Liver (tissue), 8 donors: ENCODE measurements at regions not wholly inside any gene's neighbourhood (a gene's known extent, or its start where the extent isn't known, plus 50 kb on each side); places are given as distances from the start of the nearest gene placed in this dataset.
"Not testable (repeated sequence)": the region's sequence is repeated elsewhere in the genome, so short reads cannot be mapped to it uniquely, and the experiment has no call there.

Experiments used
- DNase-seq: peaks from one replicate; pipeline ENCODE4 v3.0.0-alpha.2; 2017; ENCODE audit warnings: low spot score
- H3K27ac ChIP-seq, 2 donors: one replicate each; pipeline ENCODE4 v1.7.0; 2013; ENCODE audit warnings: inconsistent platforms in 2 of 2, low read length in 2 of 2, control low read depth in 1 of 2, low read depth in 1 of 2, mild to moderate bottlenecking in 1 of 2
- H3K27me3 ChIP-seq, 4 donors: one replicate each; pipeline versions ENCODE4 v1.6.1 to v1.7.0; 2013; ENCODE audit warnings: low read length in 3 of 4, inconsistent platforms in 1 of 4, mild to moderate bottlenecking in 1 of 4, moderate library complexity in 1 of 4; ENCODE audit not compliant: control insufficient read depth in 4 of 4, insufficient read depth in 4 of 4
- H3K36me3 ChIP-seq, 4 donors: one replicate each; pipeline versions ENCODE4 v1.6.1 to v1.7.0; 2013; ENCODE audit warnings: low read length in 3 of 4, mild to moderate bottlenecking in 3 of 4, low read depth in 1 of 4, moderate library complexity in 1 of 4; ENCODE audit not compliant: control insufficient read depth in 4 of 4, insufficient read depth in 3 of 4
- H3K4me1 ChIP-seq, 4 donors: one replicate each; pipeline versions ENCODE4 v1.6.1 to v1.7.0; 2013; ENCODE audit warnings: low read length in 3 of 4, mild to moderate bottlenecking in 3 of 4, moderate library complexity in 1 of 4; ENCODE audit not compliant: control insufficient read depth in 4 of 4, insufficient read depth in 4 of 4
- H3K4me3 ChIP-seq, 3 donors: one replicate each; pipeline versions ENCODE4 v1.6.1 to v1.7.0; 2013; ENCODE audit warnings: low read length in 3 of 3, control low read depth in 1 of 3, low read depth in 1 of 3, mild to moderate bottlenecking in 1 of 3
- H3K9ac ChIP-seq, 2 donors: one replicate each; pipeline ENCODE4 v1.7.0; 2013; ENCODE audit warnings: low read length in 2 of 2, mild to moderate bottlenecking in 2 of 2, moderate library complexity in 2 of 2, control low read depth in 1 of 2, low read depth in 1 of 2
- H3K9me3 ChIP-seq, 4 donors: one replicate each; pipeline versions ENCODE4 v1.6.1 to v1.7.0; 2013; ENCODE audit warnings: low read length in 3 of 4; ENCODE audit not compliant: control insufficient read depth in 4 of 4
- ATF3 ChIP-seq: IDR thresholded peaks from 2 replicates; pipeline ENCODE4 v1.6.1; 2016; ENCODE audit warnings: antibody characterized with exemption
- CTCF ChIP-seq: fragments of 150-350 bp; IDR thresholded peaks from 2 replicates; pipeline ENCODE4 v1.5.1; 2017; ENCODE audit warnings: improper control_type of control experiment, low read depth, low read length; ENCODE audit not compliant: missing input control
- EGR1 ChIP-seq, 2 donors: IDR thresholded peaks; 2 replicates each; pipeline ENCODE4 v1.6.1; 2016 to 2018; ENCODE audit warnings: antibody characterized with exemption in 2 of 2, low read depth in 2 of 2
- FOXA1 ChIP-seq: IDR thresholded peaks from 2 replicates; pipeline ENCODE4 v1.6.1; 2016; ENCODE audit warnings: antibody characterized with exemption
- FOXA2 ChIP-seq: IDR thresholded peaks from 2 replicates; pipeline ENCODE4 v1.6.1; 2016; ENCODE audit warnings: antibody characterized with exemption
- GABPA ChIP-seq, 2 donors: IDR thresholded peaks in 1 of 2; conservative IDR thresholded peaks in 1 of 2; 2 replicates each; pipeline ENCODE4 v1.6.1; 2016; ENCODE audit warnings: antibody characterized with exemption in 2 of 2, mild to moderate bottlenecking in 1 of 2, moderate library complexity in 1 of 2
- HNF4A ChIP-seq, 2 donors: conservative IDR thresholded peaks; 2 replicates each; pipeline ENCODE4 v1.6.1; 2016; ENCODE audit warnings: antibody characterized with exemption in 2 of 2, mild to moderate bottlenecking in 2 of 2
- HNF4G ChIP-seq: IDR thresholded peaks from 2 replicates; pipeline ENCODE4 v1.6.1; 2016; ENCODE audit warnings: antibody characterized with exemption
- JUND ChIP-seq, 2 donors: IDR thresholded peaks; 2 replicates each; pipeline ENCODE4 v1.6.1; 2016; ENCODE audit warnings: antibody characterized with exemption in 2 of 2
- MAX ChIP-seq: IDR thresholded peaks from 2 replicates; pipeline ENCODE4 v1.6.1; 2016; ENCODE audit warnings: antibody characterized with exemption
- NR2F2 ChIP-seq: IDR thresholded peaks from 2 replicates; pipeline ENCODE4 v1.6.1; 2016; ENCODE audit warnings: antibody characterized with exemption
- RAD21 ChIP-seq, 2 donors: IDR thresholded peaks; 2 replicates each; pipeline ENCODE4 v1.6.1; 2016; ENCODE audit warnings: antibody characterized with exemption in 2 of 2, mild to moderate bottlenecking in 2 of 2
- REST ChIP-seq: IDR thresholded peaks from 2 replicates; pipeline ENCODE4 v1.6.1; 2016; ENCODE audit warnings: antibody characterized with exemption, mild to moderate bottlenecking
- RXRA ChIP-seq, 2 donors: IDR thresholded peaks; 2 replicates each; pipeline ENCODE4 v1.6.1; 2017 to 2018; ENCODE audit warnings: antibody characterized with exemption in 2 of 2, mild to moderate bottlenecking in 1 of 2
- SP1 ChIP-seq: IDR thresholded peaks from 2 replicates; pipeline ENCODE4 v1.6.1; 2018; ENCODE audit warnings: antibody characterized with exemption, mild to moderate bottlenecking
- TAF1 ChIP-seq: conservative IDR thresholded peaks from 2 replicates; pipeline ENCODE4 v1.6.1; 2016; ENCODE audit warnings: antibody characterized with exemption, mild to moderate bottlenecking
- YY1 ChIP-seq: IDR thresholded peaks from 2 replicates; pipeline ENCODE4 v1.6.1; 2016; ENCODE audit warnings: antibody characterized with exemption, mild to moderate bottlenecking
- ZBTB33 ChIP-seq: IDR thresholded peaks from 2 replicates; pipeline ENCODE4 v1.6.1; 2016; ENCODE audit warnings: antibody characterized with exemption
- WGBS: extraction: QIAGEN DNeasy Blood & Tissue Kit; methylation state at CpG from one replicate; pipeline ENCODE4 v1.1.7; 2013; 5-methylcytosine and 5-hydroxymethylcytosine counted together
- donor health status: healthy.
- donor health status: healthy.
- donor health status: healthy.
- donor health status: healthy.
- donor health status: healthy.

- Histone ChIP-seq H3K9me3 (peaks cover 13 to 31% (median 15%) of the 10 kb centered on the region in 4 donors), H3K27me3 (no peaks in the 10 kb centered on the region), H3K27ac (no peak overlapping the region), H3K4me3 (peak overlapping the region in 1 of 3 donors; percentile 60), H3K36me3 (no peaks in the 10 kb centered on the region), H3K9ac (no peak overlapping the region), H3K4me1 (peaks cover 1 to 16% (median 7%) of the 10 kb centered on the region in 4 donors)
- no peak for TF ChIP-seq ATF3
- no peak for TF ChIP-seq FOXA2
- no peak for TF ChIP-seq GABPA (IDR thresholded peaks at IDR 0.05 in 1 of 2, conservative IDR thresholded peaks at IDR 0.05 in 1 of 2)
- TF ChIP-seq RAD21 (IDR thresholded peaks at IDR 0.05), result no peak
- TF ChIP-seq HNF4G, result no peak
- TF ChIP-seq YY1, result no peak
- no peak for TF ChIP-seq REST
- no peak for TF ChIP-seq FOXA1
- TF ChIP-seq CTCF, result no peak
- TF ChIP-seq NR2F2, result no peak
- no peak for TF ChIP-seq RXRA (IDR thresholded peaks at IDR 0.05)
- no peak for TF ChIP-seq SP1
- no peak for TF ChIP-seq HNF4A (conservative IDR thresholded peaks at IDR 0.05)
- TF ChIP-seq EGR1 (IDR thresholded peaks at IDR 0.05; ENCODE audit: low read depth in 2 of 2), result no peak
- no peak for TF ChIP-seq TAF1
- no peak for TF ChIP-seq JUND (IDR thresholded peaks at IDR 0.05)
- TF ChIP-seq MAX, result no peak
- TF ChIP-seq ZBTB33, result no peak
- no peak for DNase-seq
- 90% methylated on average over 2 of the region's 2 CpGs for WGBS
These were observed 71.9 kb downstream of the SDR9C7 start for GRCh38 chr12:56862264-56862663.

GRCh38 chr12:56853392-56853978, 80.7 kb downstream of the SDR9C7 start:
- H3K9ac ChIP-seq, H3K27ac ChIP-seq, H3K4me1 ChIP-seq, H3K4me3 ChIP-seq, DNase-seq, H3K27me3 ChIP-seq, H3K36me3 ChIP-seq, H3K9me3 ChIP-seq: not testable (repeated sequence)
- WGBS, result 71% methylated on average over 8 of the region's 8 CpGs
